ENCODE measurements at regions not wholly inside any gene's neighbourhood (a gene's known extent, or its start where the extent isn't known, plus 50 kb on each side); places are given as distances from the start of the nearest gene placed in this dataset.

DNA sequence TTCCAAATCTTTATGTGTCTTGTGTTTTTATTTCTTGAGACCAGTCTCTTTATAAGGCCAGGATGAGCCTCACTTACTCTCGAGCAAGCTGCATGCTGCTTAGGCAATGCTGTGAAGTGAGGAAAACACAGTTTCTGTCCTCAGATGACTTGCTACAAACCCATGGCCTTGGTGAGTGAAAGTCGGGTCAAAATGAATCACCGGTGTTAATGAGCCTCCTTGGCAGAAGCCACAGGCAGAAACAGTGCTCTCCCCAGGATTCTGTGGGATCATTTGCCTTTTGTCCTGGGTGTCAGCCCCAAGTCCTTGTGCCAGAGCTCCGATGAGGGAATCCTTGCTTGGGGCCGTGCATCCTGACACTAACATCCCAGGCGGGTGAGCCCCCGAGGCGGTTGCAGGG lies 482.5 kb downstream of the QKI start:
- DNase-seq (ENCODE audit: insufficient read length, low spot score), result no peak
- FAIRE-seq, result no peak
- TF ChIP-seq, protein P1, sequence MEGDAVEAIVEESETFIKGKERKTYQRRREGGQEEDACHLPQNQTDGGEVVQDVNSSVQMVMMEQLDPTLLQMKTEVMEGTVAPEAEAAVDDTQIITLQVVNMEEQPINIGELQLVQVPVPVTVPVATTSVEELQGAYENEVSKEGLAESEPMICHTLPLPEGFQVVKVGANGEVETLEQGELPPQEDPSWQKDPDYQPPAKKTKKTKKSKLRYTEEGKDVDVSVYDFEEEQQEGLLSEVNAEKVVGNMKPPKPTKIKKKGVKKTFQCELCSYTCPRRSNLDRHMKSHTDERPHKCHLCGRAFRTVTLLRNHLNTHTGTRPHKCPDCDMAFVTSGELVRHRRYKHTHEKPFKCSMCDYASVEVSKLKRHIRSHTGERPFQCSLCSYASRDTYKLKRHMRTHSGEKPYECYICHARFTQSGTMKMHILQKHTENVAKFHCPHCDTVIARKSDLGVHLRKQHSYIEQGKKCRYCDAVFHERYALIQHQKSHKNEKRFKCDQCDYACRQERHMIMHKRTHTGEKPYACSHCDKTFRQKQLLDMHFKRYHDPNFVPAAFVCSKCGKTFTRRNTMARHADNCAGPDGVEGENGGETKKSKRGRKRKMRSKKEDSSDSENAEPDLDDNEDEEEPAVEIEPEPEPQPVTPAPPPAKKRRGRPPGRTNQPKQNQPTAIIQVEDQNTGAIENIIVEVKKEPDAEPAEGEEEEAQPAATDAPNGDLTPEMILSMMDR (IDR thresholded peaks at IDR 0.05; ENCODE audit: insufficient read depth, missing control alignments), result no peak

DNA sequence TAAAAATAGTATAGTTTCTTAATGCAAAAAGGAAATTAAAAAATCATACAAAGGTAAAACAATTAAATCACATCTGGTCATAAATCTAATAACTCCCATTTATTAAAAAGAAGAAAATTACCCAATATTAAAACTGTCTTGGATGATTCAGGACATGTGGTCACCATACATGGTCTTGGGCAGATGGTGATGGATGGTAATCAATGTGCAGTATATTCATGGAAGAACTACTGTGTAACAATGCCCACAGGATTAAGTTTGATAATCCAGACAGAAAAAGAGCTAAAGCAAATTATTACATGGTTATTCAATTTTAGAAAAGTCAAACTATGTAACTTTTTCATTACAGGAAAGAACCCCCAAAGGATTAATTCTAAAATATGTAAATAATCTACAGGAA lies 480.6 kb downstream of the QKI start:
- DNase-seq (ENCODE audit: insufficient read length, low spot score) (no peak), FAIRE-seq (no peak)
- TF ChIP-seq, protein P1 (IDR thresholded peaks at IDR 0.05; ENCODE audit: insufficient read depth, missing control alignments), result no peak

DNA sequence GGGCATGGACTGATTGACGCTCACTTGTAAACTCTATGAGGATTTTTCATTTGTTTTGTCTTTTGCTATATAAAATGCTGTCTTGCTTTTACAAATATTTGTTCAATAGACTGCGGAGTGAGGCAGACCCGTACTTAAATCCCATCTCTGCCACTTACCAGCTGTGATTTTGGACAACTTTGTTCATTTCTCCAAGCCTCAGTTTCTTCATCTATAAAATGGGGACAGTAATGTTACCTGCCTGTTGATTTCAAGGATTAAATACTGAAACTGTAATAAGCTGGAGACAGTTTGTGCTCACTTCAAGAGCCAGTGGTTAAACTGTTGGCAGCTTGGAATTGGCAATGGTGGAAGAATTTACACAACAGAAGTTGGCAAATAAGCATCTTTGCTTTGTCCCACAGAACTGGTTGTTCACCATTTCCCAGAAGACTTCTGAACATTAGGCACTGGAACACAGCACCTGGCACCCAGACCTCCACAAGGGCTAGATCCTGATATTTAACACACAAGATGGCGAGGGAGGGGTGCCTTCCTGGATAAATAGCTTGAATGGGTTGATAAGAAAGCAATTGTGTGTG lies 479.2 kb downstream of the QKI start:
- no peak for FAIRE-seq
- DNase-seq (ENCODE audit: insufficient read length, low spot score), result no peak
- TF ChIP-seq, protein P1 (IDR thresholded peaks at IDR 0.05; ENCODE audit: insufficient read depth, missing control alignments), result no peak

DNA sequence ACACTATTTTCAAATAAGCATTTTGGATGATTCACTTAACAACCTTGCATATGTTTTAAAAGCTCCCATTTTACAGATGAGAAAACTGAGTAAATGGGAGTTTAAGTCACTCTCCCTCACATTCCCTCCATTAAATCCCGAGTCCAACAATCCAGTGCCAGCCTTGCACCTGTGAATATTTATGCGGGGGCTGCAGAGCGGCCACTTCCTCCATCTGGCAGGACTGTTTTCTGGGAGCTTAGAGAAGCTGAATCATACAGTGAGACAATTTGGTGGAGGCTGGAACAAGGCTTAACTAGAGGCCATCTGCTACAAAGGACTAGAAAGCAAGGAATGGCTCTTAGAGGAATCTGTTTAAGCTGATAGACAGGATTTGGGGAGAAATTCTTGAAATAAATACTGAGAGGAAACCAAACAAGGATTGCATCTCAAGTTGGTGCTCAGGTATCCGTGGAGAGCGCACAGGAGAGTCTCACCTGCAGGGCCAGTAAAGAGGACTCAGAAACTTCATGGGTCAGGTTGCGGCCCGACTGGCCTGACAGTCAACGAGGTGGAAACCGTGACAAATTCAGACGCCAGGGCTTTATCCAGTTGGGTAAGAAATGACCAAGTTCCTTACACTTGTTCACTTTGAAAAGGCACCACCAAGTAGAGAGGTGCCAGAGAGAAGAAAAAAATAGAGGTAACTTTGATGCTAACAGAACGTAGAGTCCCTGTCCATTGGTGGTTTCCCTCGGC lies 478.5 kb downstream of the QKI start:
- no peak for DNase-seq (ENCODE audit: insufficient read length, low spot score)

DNA sequence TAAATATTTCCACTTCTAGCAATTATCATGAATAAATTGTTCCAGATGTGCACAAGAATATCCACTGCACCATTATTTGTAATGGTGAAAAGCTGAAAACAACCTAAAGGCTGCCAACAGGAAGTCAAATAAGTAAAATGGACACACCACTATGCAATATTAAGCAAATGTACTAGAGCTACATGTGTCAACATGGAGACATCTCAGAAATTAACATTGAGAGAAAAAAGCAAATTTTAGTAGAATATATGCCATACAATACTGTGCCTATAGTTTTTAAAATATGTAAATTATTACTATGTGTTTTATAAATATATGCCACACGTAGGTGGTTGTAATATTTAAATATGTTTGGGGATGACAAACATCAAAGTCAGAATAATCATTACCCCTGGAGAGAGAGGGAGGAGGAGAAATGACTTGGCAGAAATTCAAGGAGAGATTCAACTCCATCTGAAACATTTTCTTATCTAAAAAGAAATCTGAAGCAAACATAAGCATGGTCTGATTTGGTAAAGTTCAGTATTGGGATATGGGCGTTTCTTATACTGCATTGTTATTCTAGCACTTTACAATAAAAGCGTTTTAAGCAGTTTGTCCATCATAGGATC lies 475.5 kb downstream of the QKI start:
- no peak for DNase-seq (ENCODE audit: insufficient read length, low spot score)
- TF ChIP-seq, protein P1 (IDR thresholded peaks at IDR 0.05; ENCODE audit: insufficient read depth, missing control alignments), result no peak
- no peak for FAIRE-seq

More for the DNA sequence above, 478.5 kb downstream of the QKI start:
- TF ChIP-seq, protein P1 (IDR thresholded peaks at IDR 0.05; ENCODE audit: insufficient read depth, missing control alignments), result no peak
- FAIRE-seq, result no peak

DNA sequence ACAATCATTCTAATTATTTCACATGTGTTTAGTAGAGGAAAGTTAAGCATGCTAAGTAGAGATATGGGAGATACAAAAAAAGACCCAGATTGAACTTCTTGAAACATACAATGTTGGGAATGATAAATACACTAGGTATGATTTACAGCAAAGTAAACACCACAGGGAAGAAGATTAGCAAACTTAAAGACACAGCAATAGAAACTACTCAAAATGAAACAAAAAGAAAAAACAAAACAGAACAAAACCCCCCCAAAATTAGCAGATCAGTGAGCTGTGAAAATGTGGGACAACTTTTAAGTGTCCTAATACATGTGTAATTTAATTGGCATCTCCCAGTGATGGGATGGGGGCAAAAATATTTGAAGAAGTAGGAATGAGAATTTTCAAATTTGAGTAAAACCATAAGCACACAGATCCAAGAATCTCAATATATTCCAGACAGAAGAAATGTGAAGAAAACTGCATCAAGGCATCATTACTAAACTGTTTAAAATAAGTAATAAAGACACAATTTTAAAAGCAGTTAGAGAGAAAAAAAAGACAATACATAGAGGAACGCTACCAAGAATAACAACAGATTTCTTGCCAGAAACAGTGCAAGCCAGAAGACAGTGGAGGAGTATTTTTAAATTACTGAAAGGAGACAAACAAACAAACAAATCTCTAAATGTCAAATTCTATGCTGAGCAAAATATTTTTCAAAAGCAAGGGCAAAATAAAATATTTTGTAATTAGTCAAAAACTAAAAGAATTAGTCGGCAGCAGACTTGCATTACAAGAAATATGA lies 473.7 kb downstream of the QKI start:
- DNase-seq (ENCODE audit: insufficient read length, low spot score) (no peak), FAIRE-seq (no peak)
- TF ChIP-seq, protein P1 (IDR thresholded peaks at IDR 0.05; ENCODE audit: insufficient read depth, missing control alignments), result no peak
